Stimulated activated CD4-positive, alpha-beta T cell treated with anti-CD3 and anti-CD28 coated beads, Interleukin-2, amount 100 ng/mL, for 48 hours (primary cell): ENCODE measurements at regions not wholly inside any gene's neighbourhood (a gene's known extent, or its start where the extent isn't known, plus 50 kb on each side); places are given as distances from the start of the nearest gene placed in this dataset.

Experiments used
- DNase-seq, 2 donors: peaks; one replicate each; pipeline ENCODE4 v3.0.0-alpha.2; 2020

DNA sequence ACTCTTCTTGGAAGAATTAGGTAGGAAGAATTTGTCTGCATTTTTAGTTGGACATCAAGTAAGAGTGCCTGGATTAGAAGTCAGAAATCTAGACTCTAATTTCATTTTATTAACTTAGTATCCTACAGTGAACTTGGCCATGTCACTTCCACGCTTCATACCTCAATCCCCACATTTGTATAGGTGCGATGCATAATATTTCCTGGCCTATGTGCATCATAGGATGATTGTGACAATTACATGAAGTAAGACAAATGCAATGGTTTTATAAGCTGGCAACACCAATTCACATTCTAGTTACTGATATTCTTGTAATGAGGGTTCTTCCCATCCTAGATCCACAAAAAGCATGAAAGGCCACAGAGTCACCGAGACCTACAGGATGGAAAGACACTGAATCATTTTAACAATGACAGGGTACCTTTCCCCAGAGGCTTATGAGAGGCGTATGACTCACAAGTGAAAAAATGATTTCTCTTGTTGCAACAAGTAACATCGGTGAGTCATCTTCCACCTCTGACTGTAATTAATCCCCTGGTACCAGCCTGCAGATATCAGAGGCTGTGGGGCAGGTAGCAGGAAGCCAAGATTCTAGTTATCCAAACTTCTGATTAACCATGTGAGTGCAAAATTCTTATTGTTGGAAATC, 56.0 kb upstream of the OR5AK2 start:
- no peak for DNase-seq

DNA sequence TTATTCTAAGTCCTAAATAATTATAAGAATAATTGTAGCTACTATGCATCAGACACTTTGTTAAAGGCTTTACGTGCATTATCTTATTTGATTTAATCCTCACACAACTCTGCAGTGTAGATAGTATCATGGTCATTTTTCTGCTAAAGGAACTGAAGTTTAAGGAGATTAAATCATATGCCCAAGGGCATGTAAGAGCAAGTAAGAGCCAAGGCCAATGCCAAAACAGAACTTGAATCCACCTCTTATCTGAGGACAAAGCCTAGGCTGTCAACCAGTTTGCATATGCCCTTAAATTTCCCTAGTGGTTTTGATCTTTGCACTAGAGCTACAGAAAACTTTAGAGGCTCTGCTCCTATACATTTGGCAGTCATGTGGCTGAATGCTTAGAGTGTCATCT, 65.6 kb upstream of the OR5AK2 start:
- DNase-seq, result no peak

DNA sequence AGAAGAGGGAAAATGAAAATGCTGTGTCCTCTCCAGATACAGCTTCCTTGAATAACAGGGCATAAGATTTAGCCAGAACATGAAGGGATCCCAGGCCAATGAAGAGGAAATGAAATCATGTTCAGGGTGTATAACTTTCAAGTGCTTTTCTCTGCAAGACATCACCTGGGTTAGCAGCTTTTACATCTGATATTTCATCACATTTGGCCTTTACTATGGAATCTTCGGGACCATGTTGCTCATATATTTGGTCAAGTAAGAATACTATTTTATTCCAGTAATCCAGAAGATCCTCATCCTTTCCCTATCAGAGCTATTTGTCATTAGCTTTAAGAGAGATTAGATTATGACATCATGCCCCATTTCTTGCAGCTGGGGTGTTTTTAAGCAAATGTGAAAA, 66.3 kb upstream of the OR5AK2 start:
- DNase-seq, result no peak

DNA sequence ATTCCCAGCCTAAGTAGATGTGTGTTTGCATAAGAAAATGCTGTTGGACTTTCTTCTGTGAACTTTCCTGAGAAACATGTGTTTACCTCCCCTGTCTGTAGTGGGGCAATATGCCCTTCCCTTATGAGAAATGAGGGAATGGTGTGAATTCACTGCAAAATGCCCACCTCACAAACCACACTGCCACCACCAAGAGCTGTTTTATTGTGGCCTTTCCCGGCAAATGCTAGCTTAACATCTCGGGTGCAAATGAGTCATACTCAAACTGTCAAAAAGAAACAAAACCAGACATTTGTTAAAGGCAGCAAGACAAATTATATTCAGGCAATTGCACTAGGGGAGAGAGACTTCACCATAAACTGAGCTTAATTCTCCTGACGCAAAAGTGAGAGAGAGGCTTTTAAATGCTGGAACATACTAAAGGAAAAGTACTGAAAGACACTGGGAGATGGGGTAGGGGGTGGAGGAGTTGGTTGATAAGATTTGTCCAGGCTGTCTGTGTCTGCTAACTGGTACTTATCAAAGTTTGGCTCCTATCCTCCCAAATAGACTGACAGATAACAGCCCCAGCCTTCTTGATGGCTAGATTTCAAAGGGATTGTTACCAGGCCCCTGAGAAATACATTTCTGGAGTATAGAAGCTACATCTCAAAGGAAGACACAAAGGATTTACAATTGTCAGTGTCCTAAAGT, 70.9 kb upstream of the OR5AK2 start:
- DNase-seq, result no peak

DNA sequence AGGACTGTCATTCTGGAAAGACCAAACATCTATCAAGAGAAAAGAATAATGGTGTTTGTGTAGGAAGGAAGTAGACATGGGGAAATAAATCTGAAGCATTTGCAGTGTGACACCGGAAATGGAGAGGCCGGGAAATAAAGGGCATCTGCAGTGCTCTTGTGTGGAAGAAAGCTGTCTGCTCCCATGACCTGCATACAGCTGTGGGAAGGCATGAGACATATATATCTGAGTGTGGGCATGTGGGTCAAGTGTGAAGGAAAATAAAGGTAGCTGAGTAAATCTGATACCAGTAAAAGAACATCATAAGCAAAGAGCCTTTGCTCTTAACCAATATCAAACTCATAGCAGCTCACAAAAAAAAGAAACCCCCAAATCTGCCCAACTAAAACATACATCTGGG, 72.1 kb upstream of the OR5AK2 start:
- DNase-seq, result no peak

DNA sequence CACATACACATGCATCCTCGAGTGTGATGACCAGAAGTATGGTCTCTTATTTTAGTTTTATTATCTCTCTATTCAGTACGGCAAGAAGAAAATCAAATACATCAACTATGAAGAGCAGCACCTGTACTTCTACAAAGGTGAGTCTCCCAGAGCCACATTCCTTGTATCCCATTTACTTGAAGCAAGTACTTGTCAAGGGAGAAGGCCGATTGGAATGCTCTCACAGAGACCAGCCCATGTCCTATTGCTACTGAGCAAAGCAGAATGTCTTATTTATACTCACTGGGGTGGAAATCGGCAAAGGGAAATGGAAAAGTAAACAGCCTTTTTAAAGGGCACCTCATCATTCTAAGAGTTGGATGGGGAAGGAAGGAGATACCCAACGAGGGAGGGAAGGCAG, 72.6 kb upstream of the OR5AK2 start:
- DNase-seq, result no peak

DNA sequence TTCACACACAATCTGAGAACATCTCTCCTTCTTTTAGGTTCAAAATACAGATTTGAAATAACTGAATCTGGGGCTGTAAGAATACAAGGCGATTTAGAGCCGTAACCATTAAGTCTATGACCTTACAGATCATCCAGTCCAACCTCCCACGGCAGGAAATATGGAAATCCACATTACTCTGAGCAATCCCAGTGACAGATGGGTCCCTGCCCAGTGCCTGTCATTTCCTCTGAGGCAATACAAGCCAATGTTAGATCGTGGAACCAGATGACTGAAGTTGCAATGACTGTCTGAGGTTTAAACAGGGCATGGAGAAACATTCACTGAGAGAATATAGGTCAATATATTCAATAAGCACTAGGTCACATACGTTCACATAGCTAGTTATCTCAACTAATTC, 77.4 kb upstream of the OR5AK2 start:
- DNase-seq, result no peak

DNA sequence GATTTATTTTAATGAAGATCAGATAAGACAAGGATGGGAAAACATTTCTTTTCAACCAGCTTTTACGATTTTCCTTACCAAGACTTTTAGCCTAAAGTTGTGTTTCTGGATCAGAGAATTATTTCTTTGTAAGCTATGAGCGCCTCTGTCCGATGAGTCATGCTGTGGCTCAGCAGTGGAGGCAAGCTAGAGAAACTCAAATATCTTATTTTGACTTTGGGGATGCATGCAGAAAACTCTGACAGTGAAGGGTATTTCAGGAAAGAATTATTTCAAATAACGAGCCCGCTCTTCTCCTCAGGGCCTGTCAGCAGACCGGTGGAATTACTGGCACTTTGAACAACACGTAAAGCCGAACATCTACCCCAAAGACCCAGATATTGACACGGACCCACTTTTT, 77.9 kb upstream of the OR5AK2 start:
- no peak for DNase-seq

DNA sequence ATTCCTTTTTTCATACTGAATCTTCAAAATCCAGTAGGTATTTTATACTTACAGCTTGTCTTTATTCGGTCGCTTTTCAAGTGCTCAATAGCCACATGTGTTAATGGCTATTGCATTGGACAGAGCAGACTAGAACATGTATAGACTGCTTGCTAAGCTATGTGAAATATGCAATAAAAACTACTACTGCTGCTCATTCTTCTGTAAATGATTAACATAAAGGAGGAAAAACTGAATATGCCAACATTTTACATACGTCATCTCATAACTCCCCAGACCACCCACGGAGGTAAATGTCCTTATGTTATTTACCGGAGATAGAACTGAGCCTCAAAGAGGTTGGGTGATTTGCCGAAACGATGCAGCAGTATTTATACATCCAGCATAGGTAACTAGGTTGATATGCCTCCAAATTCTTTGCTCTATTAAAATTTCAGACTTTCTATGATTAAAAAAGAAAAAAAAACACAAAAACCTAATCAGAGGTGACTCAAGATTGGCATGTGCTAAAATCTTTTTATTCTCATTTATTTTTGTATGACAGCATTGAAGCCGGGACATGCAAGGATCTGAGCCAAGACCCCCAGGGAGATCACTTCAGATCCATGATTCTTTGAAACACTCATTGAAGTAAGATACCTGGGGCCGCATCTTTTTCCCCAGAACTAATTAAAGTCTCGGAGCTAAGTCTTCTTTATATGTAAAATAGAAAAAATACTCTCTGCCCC, 78.5 kb upstream of the OR5AK2 start:
- DNase-seq, result no peak

DNA sequence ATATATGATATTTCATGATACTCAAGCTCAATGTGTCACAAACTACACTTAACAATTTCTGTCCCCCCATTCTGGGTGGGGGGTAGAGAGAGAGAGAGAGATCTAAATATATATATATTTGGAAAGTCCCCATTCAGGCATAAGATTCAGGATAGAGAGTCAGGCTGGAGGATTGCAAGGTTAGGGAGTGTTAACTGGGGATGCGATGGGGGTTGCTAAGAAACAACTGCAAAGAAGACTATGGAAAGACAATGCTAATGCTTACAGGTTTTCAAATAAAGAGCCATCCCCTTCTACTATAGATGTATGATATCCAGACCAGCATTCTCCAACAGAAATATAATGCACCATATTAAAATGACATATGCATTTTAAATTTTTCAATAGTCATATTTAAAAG, 79.2 kb upstream of the OR5AK2 start:
- no peak for DNase-seq

DNA sequence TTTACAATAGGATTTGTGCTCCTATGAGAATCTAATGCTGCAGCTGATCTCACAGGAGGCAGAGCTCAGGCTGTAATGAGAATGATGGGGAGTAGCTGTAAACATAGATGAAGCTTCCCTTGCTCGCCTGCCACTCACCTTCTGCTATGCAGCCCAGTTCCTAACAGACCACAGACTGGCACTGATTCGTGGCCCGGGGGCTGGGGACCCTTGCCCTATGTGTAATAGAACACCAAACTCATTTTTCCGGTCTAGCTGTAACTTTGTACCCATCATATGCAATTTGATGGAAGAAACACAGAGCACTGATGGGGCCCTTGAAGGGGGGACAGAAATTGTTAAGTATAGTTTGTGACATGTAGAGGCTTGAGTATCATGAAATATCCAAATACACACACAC, 79.6 kb upstream of the OR5AK2 start:
- DNase-seq, result no peak

DNA sequence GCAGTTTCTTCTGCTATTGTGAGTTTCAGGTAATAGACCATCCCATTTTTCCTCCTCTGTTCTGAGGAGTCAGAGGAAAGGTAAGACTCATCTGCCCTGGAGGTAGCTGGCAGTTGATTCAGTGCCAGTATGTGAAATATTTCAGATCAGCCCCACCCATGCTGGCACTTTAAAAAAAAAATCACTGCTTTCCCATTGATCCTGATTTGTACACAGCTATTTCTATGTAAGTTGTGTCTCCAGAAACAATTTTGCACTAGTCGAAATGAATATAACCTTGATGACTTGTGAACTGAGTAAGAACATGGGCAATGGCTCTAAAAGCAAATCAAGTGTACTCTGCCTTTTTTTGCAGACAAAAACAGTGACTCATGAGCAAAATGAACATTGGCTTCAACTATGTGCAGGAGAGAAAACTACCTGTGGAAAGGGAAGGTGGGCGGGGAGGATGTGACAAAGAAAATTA, 82.0 kb upstream of the OR5AK2 start:
- no peak for DNase-seq

DNA sequence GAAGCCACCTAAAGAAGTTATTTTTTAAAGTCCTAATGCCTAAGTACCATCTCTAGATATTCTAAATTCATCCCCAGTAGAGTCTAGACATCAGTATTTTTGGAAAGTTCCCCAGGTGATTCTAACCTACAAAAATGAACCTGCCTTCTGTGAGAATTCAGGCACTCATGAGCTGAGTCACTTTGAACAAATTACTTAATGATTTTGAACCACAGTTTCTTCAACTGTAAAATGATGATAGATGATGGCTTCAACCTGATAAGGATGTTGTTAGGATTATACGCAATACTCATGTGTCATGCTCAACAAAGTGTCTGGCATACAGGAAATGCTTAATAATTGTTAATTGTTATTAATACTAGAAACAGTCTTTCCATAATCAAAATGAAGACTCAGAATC, 82.8 kb upstream of the OR5AK2 start:
- DNase-seq, result no peak

DNA sequence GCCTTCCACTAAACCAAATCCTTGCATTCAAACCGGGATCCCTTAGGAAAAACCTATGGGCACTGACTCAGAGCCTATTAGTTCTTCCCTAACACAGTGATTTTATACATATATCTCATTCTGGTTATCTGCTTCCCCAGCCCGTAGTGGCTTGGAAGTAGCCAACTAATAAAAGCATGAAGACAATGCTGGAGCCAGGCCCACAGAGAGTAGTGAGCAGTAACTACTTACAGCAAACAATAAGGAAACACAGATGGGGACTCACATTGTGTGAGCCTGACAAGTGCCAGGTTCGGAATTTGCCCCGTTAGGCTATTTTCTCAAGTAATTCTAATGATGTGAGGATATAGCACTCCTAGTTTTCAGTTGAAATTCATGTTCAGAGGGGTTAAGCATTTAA, 83.3 kb upstream of the OR5AK2 start:
- no peak for DNase-seq

DNA sequence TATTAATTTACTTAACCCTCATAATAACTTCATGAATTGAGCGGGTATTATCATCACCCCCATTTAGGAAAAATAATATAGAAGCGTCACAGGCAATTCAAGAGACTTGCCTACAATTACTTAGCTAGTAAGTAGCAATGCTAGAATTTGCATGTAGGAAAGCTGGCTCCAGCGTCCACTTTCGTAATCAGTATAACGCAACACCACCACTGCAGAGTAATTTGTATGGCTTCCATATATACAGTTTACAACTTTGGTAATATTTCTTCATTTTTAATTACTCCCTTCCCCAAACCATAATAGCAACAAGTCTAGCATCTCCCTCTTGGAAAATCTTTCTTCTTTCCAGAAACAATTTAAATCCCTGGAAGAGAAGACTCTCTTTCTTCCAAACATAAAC, 89.9 kb upstream of the OR5AK2 start:
- DNase-seq, result no peak

DNA sequence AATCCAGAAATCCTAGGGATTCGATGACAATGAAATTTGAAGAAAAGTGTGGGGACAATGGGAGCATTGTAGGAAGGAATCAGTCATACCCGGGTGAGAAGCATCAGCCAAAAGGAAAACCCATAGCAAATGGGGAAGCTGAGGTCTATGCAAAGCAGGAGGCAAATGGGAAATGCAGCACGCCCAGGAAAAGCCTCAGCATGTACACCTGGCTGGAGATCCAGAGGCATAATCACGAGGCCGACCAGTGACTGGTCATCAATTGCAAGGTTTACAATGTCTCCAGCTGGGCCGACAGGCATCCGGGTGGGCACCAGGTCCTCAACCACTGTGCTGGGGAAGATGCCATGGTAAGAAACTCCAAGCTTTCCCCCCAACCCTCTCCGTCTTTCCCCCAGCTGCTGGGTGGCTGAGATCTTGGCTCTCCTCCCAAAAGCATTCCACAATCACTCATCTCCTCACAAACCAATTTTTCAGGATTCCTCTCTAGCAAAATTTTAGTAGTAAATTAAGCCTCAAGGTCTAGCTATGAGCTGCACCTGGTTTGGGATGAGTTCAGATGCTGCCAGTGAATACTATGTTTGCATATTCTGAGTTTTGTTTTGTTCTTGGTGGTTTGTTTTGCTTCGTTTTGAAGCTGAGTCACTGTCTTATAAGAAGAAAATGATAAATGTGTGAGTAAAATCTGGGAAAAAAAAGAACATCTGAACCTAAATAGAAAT, 98.0 kb upstream of the OR5AK2 start:
- DNase-seq, result no peak

DNA sequence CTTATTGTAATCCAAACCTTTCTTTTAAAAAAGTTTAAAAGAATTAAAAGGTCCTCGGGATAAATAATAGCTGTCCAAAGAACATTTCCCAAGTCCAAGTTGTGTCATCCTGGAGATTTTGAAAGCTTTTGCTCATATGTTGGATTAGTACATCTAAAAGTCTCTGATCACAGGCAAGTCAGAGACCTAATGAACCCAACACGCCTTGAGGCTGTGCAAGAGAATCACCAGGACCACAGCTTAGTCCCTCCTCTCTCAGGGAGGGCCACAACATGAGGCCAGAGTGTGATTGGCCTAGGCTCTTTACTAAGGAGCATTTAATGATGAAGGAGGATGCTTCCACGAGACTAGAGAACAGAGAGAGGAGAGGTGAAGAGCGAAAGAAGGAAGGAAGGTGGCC, 98.7 kb upstream of the OR5AK2 start:
- DNase-seq, result no peak

DNA sequence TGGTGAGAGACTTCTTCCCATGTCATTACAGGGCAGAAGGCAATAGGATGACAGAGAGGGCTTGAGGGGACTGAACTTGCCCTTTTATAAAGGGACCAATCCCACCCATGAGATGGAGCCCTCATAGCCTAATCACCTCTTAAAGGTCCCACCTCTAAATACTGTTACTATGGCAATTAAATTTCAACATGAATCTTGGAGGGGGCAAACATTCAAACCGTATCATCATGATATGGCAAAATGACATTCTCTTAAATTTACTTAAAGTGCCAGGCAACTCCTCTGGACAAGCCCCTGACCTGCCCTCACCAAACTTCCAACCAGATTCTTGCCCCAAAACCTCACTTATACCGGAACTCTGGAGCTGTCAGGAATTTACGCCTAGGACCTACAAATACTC, 100.8 kb upstream of the OR5AK2 start:
- no peak for DNase-seq

DNA sequence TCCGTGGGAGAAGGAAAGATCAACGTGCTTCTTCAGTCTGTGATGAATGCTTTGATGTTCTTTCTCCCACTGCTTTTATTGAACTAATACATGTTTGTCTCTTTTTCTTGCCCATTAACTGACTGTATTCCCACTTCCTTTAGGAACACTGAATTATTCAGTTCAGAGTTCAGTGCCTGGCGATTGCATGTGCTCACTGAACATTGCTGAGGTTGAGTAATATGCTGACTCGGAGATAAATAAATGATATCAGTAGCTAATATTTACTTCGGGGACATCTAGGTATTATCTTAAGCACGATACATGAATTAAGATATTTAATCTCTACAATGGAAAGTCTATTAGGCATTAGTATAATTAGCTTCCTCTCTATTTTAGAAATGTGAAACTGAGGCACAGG, 102.3 kb upstream of the OR5AK2 start:
- no peak for DNase-seq

DNA sequence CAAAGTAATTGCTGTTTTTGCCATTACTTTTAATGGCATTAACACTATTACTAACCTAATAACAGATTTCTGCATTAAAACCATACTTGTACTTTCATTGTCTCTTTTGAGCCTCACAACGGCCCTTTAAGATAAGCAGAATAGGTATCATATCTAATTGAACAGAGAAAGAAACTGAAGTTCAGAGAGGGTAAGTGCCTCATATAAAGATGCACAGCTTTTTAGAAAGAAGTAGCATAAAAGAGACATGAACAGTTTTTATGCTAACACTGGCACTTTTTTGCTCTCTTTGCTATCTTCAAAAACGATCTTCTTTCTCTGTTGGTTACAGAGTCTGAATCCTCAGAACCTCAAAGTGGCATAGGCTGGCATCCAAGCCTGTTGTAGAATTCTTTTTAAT, 102.9 kb upstream of the OR5AK2 start:
- no peak for DNase-seq

DNA sequence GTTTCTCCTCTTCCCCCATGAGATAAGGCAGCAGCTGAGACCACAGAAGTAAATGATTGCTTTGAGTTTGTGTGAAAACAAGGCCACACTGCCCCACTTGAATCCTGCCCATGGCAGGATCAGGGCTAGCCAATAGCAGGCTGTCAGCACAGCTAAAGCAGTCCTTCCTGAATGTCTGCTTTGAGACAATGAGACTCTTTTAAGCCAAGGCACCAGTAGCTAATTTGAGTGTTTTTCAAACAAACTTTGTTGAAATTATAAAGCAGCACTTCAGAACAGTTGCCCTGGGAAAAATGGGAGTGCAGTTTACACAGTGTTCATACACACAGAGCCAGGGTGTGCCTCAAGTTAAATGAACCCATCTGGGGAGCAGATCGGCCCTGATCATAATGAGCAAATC, 103.5 kb upstream of the OR5AK2 start:
- no peak for DNase-seq

DNA sequence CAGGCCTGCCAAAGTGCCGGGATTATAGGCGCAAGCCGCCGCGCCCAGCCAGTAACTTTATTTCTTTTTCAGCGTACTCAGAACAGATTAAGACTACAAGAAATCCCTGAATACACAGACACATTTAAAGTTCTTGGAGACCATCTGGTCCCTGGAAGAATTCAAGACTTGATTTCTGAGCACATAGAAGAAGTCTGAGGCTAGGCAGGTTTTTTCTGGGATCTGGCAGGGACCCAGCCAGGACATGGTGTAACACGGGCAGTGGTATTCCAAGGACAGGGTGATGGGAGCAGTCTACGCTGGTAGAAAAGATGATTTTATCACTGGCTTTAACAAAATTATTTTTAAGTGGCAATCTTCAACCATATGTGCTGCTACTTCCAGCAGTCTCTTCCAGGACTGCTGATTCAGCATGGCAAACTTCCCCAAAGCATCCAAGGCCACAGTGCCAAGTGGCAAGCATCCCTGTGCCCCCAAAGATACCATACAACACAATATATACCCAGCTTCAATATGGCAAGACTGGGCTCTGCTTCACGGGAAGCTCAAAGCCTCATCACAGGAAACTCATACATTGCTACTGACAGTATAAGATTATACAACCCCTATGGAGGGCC, 105.2 kb upstream of the OR5AK2 start:
- no peak for DNase-seq

DNA sequence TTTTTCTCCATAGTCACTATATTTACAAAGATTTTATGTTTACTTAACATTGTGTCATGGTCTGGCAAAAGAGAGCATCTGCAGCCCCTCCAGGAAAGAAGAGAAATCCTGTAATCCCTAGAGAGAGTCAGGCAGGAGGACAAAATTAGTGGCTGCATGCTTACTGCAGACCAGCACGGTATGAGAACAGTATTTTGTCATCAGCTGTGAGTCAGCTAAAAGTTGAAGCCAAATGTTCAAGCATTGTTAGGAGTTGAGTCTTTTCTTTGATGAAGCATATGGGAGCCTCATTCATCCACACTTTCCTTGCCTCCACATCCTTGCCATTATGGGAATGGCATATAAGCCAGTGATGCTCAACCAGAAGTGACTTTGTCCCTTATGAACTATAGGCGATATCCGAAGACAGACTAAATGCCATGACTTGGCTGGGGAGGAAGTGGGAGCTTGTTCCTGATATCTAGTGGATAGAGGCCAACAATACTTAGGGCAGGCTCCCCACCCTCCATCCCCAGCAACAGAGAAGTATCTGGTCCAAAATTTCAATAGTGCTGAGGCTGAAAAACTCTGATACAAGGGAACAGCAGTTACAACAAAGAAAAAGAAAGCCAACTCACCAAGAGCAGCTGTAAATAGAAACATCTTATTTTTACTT, 112.0 kb upstream of the OR5AK2 start:
- no peak for DNase-seq
